ENCODE measurements at regions not wholly inside any gene's neighbourhood (a gene's known extent, or its start where the extent isn't known, plus 50 kb on each side); places are given as distances from the start of the nearest gene placed in this dataset.

- no peak overlapping the region for H4K91ac ChIP-seq (ENCODE audit: low read depth, low read length, poor library complexity)
- no peak overlapping the region for H3K27ac ChIP-seq (replicated peaks; ENCODE audit: low read length)
- H3K14ac ChIP-seq (ENCODE audit: low read length) = no peak overlapping the region
- H3K36me3 ChIP-seq (replicated peaks in 1 of 2; ENCODE audit: control insufficient read depth in 2 of 2, insufficient read depth in 2 of 2, low read length in 2 of 2) = no peaks in the 10 kb centered on the region
- H2BK5ac ChIP-seq (ENCODE audit: low read length) = no peak overlapping the region
- no peak overlapping the region for H4K8ac ChIP-seq (ENCODE audit: low read depth, low read length)
- no peaks in the 10 kb centered on the region for H3K79me1 ChIP-seq (ENCODE audit: low read depth, low read length)
- H2BK15ac ChIP-seq (ENCODE audit: low read length) = no peak overlapping the region
- no peak overlapping the region for H2BK120ac ChIP-seq (ENCODE audit: low read depth, low read length)
- H2AFZ ChIP-seq (ENCODE audit: low read length) = no peak overlapping the region
- no peak overlapping the region for H3K4me2 ChIP-seq (ENCODE audit: insufficient read depth, low read length, poor library complexity, severe bottlenecking)
- H3K23ac ChIP-seq (ENCODE audit: low read depth, low read length, poor library complexity) = no peak overlapping the region
- H3K9me3 ChIP-seq (replicated peaks in 1 of 2; ENCODE audit: control insufficient read depth in 2 of 2, insufficient read depth in 1 of 2, low read depth in 1 of 2, low read length in 2 of 2) = no peaks in the 10 kb centered on the region
- peaks cover 2 to 3% of the 10 kb centered on the region in 2 donors for H3K4me1 ChIP-seq (ENCODE audit: control insufficient read depth in 2 of 2, insufficient read depth in 1 of 2, low read depth in 1 of 2, low read length in 2 of 2)
- H2BK12ac ChIP-seq (ENCODE audit: low read length) = no peak overlapping the region
- H3K18ac ChIP-seq (ENCODE audit: low read length) = no peak overlapping the region
- no peak for DNase-seq (ENCODE audit: low spot score)
- no CpG with 5 or more reads among the region's 2 CpGs for WGBS, 2 donors (ENCODE audit: extremely low coverage in 2 of 2, insufficient read length in 2 of 2, insufficient replicate concordance in 1 of 2)
- H3K27me3 ChIP-seq (ENCODE audit: control insufficient read depth in 3 of 3, insufficient read depth in 3 of 3, low read depth in 1 of 3, low read length in 3 of 3) = no peaks in the 10 kb centered on the region
- H3K4me3 ChIP-seq (ENCODE audit: low read length in 2 of 2) = no peak overlapping the region
- no peak overlapping the region for H3K4ac ChIP-seq (ENCODE audit: low read length)
- H3K9ac ChIP-seq (ENCODE audit: low read depth, low read length, poor library complexity) = no peak overlapping the region
- H2AK5ac ChIP-seq (ENCODE audit: low read depth, low read length) = no peak overlapping the region
Measured at GRCh38 chr5:169424279-169424655, 123.3 kb upstream of the SLIT3 start.

GRCh38 chr5:169423580-169424278 is 122.8 kb upstream of the SLIT3 start:
- Histone ChIP-seq H3K4me1 (ENCODE audit: control insufficient read depth in 2 of 2, insufficient read depth in 1 of 2, low read depth in 1 of 2, low read length in 2 of 2) (peaks cover 2 to 3% of the 10 kb centered on the region in 2 donors), H4K8ac (ENCODE audit: low read depth, low read length) (no peak overlapping the region), H2AFZ (ENCODE audit: low read length) (no peak overlapping the region), H3K27me3 (ENCODE audit: control insufficient read depth in 3 of 3, insufficient read depth in 3 of 3, low read depth in 1 of 3, low read length in 3 of 3) (no peaks in the 10 kb centered on the region), H3K9me3 (replicated peaks in 1 of 2; ENCODE audit: control insufficient read depth in 2 of 2, insufficient read depth in 1 of 2, low read depth in 1 of 2, low read length in 2 of 2) (no peaks in the 10 kb centered on the region), H4K91ac (ENCODE audit: low read depth, low read length, poor library complexity) (no peak overlapping the region), H3K4ac (ENCODE audit: low read length) (no peak overlapping the region), H3K14ac (ENCODE audit: low read length) (no peak overlapping the region), H3K18ac (ENCODE audit: low read length) (no peak overlapping the region), H2BK5ac (ENCODE audit: low read length) (no peak overlapping the region), H3K36me3 (replicated peaks in 1 of 2; ENCODE audit: control insufficient read depth in 2 of 2, insufficient read depth in 2 of 2, low read length in 2 of 2) (no peaks in the 10 kb centered on the region), H2AK5ac (ENCODE audit: low read depth, low read length) (no peak overlapping the region), H3K4me3 (ENCODE audit: low read length in 2 of 2) (no peak overlapping the region), H3K23ac (ENCODE audit: low read depth, low read length, poor library complexity) (no peak overlapping the region), H2BK15ac (ENCODE audit: low read length) (no peak overlapping the region), H3K79me1 (ENCODE audit: low read depth, low read length) (no peaks in the 10 kb centered on the region), H3K9ac (ENCODE audit: low read depth, low read length, poor library complexity) (no peak overlapping the region), H3K4me2 (ENCODE audit: insufficient read depth, low read length, poor library complexity, severe bottlenecking) (no peak overlapping the region), H2BK120ac (ENCODE audit: low read depth, low read length) (no peak overlapping the region), H3K27ac (replicated peaks; ENCODE audit: low read length) (no peak overlapping the region), H2BK12ac (ENCODE audit: low read length) (no peak overlapping the region)
- WGBS, 2 donors (ENCODE audit: extremely low coverage in 2 of 2, insufficient read length in 2 of 2, insufficient replicate concordance in 1 of 2) = no CpG with 5 or more reads among the region's 3 CpGs
- no peak for DNase-seq (ENCODE audit: low spot score)

GRCh38 chr5:169422087-169422486 is 121.1 kb upstream of the SLIT3 start:
- H3K9ac ChIP-seq (ENCODE audit: low read depth, low read length, poor library complexity) = no peak overlapping the region
- H3K27me3 ChIP-seq (ENCODE audit: control insufficient read depth in 3 of 3, insufficient read depth in 3 of 3, low read depth in 1 of 3, low read length in 3 of 3) = no peaks in the 10 kb centered on the region
- H3K18ac ChIP-seq (ENCODE audit: low read length) = no peak overlapping the region
- no peak overlapping the region for H3K4ac ChIP-seq (ENCODE audit: low read length)
- H3K9me3 ChIP-seq (replicated peaks in 1 of 2; ENCODE audit: control insufficient read depth in 2 of 2, insufficient read depth in 1 of 2, low read depth in 1 of 2, low read length in 2 of 2) = peaks cover 0 to 3% of the 10 kb centered on the region in 2 donors
- no peak overlapping the region for H4K91ac ChIP-seq (ENCODE audit: low read depth, low read length, poor library complexity)
- H3K79me1 ChIP-seq (ENCODE audit: low read depth, low read length) = no peaks in the 10 kb centered on the region
- no peak overlapping the region for H3K23ac ChIP-seq (ENCODE audit: low read depth, low read length, poor library complexity)
- H2BK120ac ChIP-seq (ENCODE audit: low read depth, low read length) = no peak overlapping the region
- H3K14ac ChIP-seq (ENCODE audit: low read length) = no peak overlapping the region
- no peaks in the 10 kb centered on the region for H3K36me3 ChIP-seq (replicated peaks in 1 of 2; ENCODE audit: control insufficient read depth in 2 of 2, insufficient read depth in 2 of 2, low read length in 2 of 2)
- no peak overlapping the region for H2BK15ac ChIP-seq (ENCODE audit: low read length)
- whole genome bisulfite sequencing, 2 donors (ENCODE audit: extremely low coverage in 2 of 2, insufficient read length in 2 of 2, insufficient replicate concordance in 1 of 2) = no CpG with 5 or more reads among the region's 3 CpGs
- H3K4me3 ChIP-seq (ENCODE audit: low read length in 2 of 2) = no peak overlapping the region
- no peak for DNase-seq (ENCODE audit: low spot score)
- H3K4me2 ChIP-seq (ENCODE audit: insufficient read depth, low read length, poor library complexity, severe bottlenecking) = no peak overlapping the region
- no peak overlapping the region for H3K27ac ChIP-seq (replicated peaks; ENCODE audit: low read length)
- H2AFZ ChIP-seq (ENCODE audit: low read length) = no peak overlapping the region
- no peak overlapping the region for H2AK5ac ChIP-seq (ENCODE audit: low read depth, low read length)
- peaks cover 2 to 5% of the 10 kb centered on the region in 2 donors for H3K4me1 ChIP-seq (ENCODE audit: control insufficient read depth in 2 of 2, insufficient read depth in 1 of 2, low read depth in 1 of 2, low read length in 2 of 2)
- H4K8ac ChIP-seq (ENCODE audit: low read depth, low read length) = no peak overlapping the region
- H2BK5ac ChIP-seq (ENCODE audit: low read length) = no peak overlapping the region
- no peak overlapping the region for H2BK12ac ChIP-seq (ENCODE audit: low read length)

GRCh38 chr5:169421677-169422076 is 120.7 kb upstream of the SLIT3 start:
- WGBS, 2 donors (ENCODE audit: extremely low coverage in 2 of 2, insufficient read length in 2 of 2, insufficient replicate concordance in 1 of 2) = no CpG with 5 or more reads among the region's 2 CpGs
- H2AK5ac ChIP-seq (ENCODE audit: low read depth, low read length) = no peak overlapping the region
- no peak overlapping the region for H3K4me3 ChIP-seq (ENCODE audit: low read length in 2 of 2)

More at GRCh38 chr5:169421677-169422076, 120.7 kb upstream of the SLIT3 start:
- H2BK5ac ChIP-seq (ENCODE audit: low read length) = no peak overlapping the region
- H4K91ac ChIP-seq (ENCODE audit: low read depth, low read length, poor library complexity) = no peak overlapping the region
- H3K23ac ChIP-seq (ENCODE audit: low read depth, low read length, poor library complexity) = no peak overlapping the region
- H4K8ac ChIP-seq (ENCODE audit: low read depth, low read length) = no peak overlapping the region
- H2BK15ac ChIP-seq (ENCODE audit: low read length) = no peak overlapping the region
- no peak overlapping the region for H2BK120ac ChIP-seq (ENCODE audit: low read depth, low read length)
- H2AFZ ChIP-seq (ENCODE audit: low read length) = no peak overlapping the region
- H3K9me3 ChIP-seq (replicated peaks in 1 of 2; ENCODE audit: control insufficient read depth in 2 of 2, insufficient read depth in 1 of 2, low read depth in 1 of 2, low read length in 2 of 2) = peaks cover 0 to 3% of the 10 kb centered on the region in 2 donors
- no peaks in the 10 kb centered on the region for H3K79me1 ChIP-seq (ENCODE audit: low read depth, low read length)
- no peak overlapping the region for H3K27ac ChIP-seq (replicated peaks; ENCODE audit: low read length)
- no peak overlapping the region for H3K4me2 ChIP-seq (ENCODE audit: insufficient read depth, low read length, poor library complexity, severe bottlenecking)
- H3K4me1 ChIP-seq (ENCODE audit: control insufficient read depth in 2 of 2, insufficient read depth in 1 of 2, low read depth in 1 of 2, low read length in 2 of 2) = peaks cover 2 to 5% of the 10 kb centered on the region in 2 donors
- no peak overlapping the region for H3K4ac ChIP-seq (ENCODE audit: low read length)
- no peak overlapping the region for H3K14ac ChIP-seq (ENCODE audit: low read length)
- H3K9ac ChIP-seq (ENCODE audit: low read depth, low read length, poor library complexity) = no peak overlapping the region
- H3K36me3 ChIP-seq (replicated peaks in 1 of 2; ENCODE audit: control insufficient read depth in 2 of 2, insufficient read depth in 2 of 2, low read length in 2 of 2) = no peaks in the 10 kb centered on the region
- no peak overlapping the region for H3K18ac ChIP-seq (ENCODE audit: low read length)
- H3K27me3 ChIP-seq (ENCODE audit: control insufficient read depth in 3 of 3, insufficient read depth in 3 of 3, low read depth in 1 of 3, low read length in 3 of 3) = no peaks in the 10 kb centered on the region
- no peak overlapping the region for H2BK12ac ChIP-seq (ENCODE audit: low read length)
- no peak for DNase-seq (ENCODE audit: low spot score)

Measured in neuronal stem cell (in vitro differentiated cells).